Activated CD8-positive, alpha-beta memory T cell treated with anti-CD3 and anti-CD28 coated beads, Interleukin-2, amount 50 U/mL, for 1 hour (primary cell): ENCODE measurements at regions not wholly inside any gene's neighbourhood (a gene's known extent, or its start where the extent isn't known, plus 50 kb on each side); places are given as distances from the start of the nearest gene placed in this dataset.

ENCODE experiments used
- DNase-seq: peaks from one replicate; pipeline ENCODE4 v3.0.0-alpha.2; 2020; ENCODE audit errors: extremely low read depth

DNA sequence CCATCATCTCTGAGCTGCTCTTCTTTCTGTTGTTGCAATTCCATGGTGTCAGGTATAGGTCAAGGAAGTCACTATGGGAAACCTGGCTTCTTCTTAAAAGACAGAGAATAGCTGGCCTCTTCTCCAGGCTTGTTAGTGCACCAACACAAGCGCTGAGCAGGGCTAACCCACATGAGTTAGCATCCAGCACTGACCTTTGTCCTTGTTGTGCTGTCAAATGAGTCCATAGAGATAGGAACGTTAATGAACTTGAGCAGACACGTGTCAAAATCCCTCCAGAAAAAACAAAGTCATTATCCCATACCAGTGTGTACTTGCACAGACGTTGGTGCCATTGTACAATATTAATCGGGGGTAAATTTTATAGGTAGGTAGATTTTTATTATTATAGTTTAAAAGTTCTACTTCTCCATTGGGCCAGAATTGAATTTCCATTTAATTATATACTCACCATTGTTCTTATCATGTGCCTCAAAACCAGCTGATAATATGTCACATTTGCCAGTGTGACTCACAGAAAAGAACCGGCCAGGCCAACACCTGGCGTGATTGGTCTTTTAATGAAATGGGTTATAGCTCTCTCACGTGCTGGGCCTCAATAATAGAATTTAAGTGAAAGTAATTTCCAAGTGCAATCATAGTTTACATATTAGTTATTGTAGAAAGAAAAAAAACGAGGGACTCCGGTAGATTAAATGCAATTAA, 468.8 kb upstream of the MGMT start:
- DNase-seq: no peak

DNA sequence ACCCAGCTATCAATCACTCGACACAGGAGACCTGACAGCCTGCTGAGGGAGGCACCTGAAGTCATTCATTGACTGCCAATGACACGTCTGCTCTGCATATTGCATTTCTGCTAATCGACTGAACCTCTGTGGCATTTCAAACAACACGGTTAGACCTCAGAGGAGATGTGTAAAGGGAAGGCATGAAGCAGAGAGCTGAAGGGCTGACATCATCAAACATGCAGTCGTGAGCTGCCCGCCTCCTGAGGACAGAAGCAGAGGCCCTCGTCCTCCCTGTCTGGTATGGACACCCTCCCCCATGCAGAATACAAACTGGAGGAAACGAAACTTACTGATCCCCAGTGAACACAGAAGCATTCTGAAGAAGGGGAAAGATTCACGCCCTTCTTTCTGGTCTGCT, 462.6 kb upstream of the MGMT start:
- no peak for DNase-seq

DNA sequence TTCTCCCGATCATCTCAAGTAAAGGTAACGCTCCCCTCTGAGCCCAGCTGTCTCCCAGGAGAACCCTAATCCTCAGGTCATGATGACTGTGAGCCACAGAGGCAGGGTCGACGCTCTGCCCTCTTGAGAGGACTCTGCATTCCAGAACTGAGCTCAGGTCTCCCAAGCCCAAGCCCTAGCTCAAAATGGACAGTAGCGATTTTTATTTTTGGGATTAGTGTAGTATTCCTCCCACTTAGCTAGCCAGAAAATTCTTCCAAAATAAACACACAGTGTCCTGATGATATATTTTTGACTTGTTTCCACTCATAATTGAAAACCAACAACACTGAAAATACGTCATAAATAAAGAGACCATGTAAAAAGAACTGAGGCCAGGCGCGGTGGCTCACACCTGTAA, 462.0 kb upstream of the MGMT start:
- no peak for DNase-seq

DNA sequence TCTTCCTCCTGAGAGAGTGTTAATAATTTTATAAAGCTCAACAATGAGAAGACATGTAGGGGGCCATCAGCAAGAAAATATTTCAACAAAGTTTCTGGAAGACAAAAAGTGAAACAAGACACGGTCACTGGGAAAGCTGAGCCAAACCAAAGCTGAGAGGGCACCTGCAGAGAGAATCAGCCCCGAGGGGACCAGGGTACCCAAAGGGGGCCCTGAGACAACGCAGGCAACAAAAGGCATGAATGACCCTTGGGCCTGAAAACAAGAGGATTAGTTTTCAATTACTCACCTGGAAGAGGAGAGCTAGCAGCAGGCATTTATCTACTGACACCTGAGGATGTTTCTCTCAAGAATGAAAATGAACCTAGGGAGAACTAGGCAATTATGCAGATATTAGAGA, 461.2 kb upstream of the MGMT start:
- DNase-seq: no peak

DNA sequence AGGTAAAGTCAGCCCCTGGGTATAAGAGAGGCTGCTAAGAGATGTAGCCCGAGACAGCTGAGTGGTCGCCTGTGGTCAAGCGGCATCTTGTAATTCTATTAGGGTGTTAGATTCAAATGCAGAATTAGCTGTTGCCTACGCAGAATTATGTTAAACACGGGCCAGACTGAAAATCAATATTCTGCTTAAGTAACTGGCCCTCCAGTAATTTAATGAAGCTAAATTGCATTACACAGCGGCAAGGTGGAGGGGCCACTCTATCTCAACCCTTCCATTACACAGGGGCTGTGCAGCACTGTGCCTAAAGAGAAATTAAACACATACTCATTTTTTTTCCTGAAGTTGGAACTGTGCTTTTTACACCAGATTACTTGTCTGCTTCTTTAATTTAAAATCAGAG, 448.5 kb upstream of the MGMT start:
- no peak for DNase-seq

DNA sequence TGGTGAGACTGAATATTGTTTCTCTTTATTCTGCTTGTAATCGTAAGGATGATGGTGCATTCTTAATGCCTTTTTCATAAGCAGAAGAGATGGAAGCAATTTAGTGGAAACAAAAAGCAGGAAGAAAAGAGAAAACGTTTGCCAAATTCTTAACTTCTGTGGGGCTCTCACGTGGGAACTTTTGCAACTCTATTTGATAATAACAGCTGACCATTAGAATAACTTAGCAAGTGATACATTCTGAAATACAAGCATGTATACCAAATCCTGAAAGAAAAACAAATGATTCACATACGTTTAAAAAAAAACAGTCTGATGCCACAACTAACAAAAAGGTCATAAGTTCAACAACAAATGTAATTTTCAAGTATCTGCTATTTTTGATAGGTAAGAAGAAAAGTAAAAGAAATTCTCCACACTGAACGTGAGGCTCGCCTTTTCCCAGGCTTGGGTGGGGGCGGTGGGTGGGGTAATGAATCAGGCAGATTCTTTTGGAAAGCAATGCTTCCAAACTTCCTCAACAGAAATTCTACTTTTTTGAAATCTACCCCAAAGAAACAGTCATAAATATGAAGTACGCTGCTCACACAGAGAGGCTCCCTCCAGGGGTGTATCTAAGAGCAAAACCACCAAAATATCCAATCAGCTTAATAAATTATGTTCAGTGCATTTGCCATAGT, 446.2 kb upstream of the MGMT start:
- no peak for DNase-seq

DNA sequence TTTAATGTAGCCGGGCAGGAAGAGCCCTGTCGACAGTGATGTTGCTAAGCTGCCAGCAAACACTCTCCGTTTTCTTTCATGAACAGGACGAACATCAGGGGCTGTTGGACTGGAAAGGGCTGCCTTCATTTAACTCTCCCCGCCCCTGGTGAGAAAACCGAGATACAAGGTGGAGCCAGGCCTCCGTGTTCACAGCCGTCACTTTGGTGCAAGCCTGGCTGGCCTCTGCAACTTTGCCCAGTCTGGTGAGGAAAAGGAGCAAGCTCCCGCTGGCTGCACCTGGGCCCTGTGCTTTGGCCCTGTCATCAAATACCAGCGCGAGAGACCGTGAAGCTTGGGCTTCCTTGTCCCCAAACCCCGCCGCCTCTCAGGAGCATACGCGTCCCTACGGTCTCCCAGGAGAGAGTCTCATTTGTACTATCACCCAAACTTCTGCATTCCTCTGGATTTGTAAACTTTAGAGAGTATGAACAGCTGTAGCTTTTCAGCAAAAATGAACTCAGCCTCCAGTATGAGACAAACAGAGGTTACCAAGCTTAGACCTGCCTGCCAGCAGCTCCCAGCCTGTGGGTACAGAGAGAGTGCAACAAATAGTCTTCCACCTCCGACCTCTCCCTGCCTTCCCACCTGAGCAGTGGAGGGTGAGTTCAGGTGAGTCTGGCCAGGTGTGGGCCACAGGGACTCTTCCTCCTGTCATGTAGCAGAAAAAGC, 445.3 kb upstream of the MGMT start:
- no peak for DNase-seq

DNA sequence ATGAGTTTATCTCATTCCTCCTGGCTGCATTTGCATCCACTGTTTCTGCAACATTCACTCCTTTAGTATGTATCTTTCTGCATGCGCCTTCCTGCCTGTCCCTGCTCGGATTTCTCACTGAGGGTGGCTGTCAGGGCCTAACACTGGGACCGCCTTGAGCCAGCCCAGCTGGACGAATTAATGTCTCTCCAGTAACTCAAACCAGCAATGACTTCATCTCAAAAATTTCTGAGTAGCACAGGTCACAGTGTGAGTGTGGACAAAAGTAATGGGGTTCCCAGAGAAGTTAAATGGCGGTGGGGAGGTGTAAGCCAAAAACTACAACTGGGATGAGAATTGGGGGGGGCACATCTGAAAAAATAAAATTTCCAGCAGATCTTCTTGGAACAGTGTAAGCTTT, 444.0 kb upstream of the MGMT start:
- DNase-seq: no peak

DNA sequence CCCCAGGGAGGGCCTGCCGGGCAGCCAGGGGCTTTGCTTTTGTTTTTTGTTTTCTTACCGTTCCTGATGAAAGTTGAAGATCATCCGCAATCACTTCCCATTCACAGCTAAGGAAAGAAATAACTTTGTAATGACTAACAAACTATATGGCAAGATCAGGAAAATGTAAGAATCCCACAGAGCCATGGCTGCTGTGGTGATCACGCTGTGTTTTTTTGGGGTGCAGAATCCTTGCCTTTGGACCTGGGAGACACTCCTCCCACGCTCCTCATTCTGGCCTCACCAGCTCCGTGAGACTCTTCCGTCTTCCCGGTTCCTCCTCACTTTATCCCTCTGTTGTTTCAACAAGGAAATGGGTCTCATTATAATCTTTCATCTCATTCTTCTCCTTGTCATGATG, 443.0 kb upstream of the MGMT start:
- no peak for DNase-seq

DNA sequence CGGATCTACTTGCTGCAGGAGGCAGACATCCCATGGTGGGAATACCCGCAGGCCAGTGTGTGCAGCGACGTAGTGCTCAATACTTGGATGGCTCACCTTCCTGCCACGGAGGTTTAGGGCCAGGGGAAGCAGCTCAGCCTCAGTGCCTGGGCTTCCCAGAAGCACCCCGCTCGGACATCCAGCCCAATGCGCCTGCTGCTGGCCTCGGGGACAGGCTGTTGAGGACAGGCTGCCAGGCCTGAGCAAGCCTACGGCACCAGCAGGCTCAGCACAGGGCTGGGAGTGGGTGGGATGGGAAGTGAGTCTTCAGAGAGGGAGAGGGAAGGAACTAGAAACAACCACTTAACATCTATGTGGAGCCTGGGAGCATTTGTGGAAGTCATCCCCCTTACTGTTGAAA, 441.3 kb upstream of the MGMT start:
- DNase-seq: no peak

DNA sequence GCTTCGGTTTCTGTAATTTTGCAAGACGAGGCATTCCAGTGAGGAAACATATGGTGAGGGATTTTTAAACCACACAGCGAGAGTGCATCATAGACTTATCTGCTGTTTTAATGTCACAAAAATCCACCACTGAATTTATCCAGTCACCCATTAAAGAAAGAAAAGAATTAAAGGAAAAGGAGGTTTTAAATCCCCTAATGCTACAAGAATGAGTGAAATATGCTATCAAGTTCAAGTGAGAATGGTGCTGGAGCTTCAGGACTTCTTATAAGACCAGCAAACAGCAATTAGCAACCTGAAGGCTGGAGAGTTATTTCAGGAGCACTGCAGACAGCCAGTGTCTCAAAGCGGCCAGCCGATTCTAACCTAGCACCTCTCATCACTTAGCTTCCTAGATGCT, 439.1 kb upstream of the MGMT start:
- DNase-seq: no peak

DNA sequence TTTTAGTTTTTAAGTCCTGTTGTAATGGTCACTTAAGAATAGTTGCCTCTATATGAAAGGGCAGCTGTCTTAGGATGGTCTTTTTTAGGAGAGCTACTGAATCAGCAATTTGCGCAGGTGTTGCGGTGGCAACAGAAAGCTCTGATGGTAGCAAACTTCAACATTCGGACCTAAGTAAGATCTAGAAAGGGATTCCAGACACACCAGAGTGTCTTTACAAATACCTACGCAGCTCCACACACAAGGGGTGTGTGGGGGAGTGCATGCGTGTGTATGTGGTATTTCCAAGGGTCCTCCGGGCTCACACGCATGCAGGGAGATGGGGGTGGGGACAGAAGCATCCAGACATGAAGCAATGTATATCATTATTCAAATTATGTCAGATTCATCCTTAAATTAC, 438.6 kb upstream of the MGMT start:
- DNase-seq: no peak

DNA sequence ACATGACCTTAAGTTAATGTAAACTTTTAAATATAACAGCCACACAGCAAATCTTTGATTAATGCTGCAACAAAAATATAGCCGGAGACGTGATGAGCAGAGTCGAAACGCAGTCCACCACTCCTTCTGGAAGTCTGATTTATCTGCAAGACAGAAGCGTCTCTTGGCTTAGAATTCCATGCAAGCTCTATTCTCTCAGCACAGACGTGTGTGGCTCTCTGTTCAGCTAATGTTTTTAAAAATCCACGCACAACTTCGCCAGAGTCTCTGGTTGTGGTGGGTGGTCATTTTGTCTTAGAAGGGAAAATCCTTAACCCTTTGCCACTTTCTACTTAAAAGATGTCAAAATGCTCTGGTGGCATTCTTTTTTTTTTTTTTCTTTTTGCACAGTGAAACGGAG, 438.0 kb upstream of the MGMT start:
- DNase-seq: no peak

DNA sequence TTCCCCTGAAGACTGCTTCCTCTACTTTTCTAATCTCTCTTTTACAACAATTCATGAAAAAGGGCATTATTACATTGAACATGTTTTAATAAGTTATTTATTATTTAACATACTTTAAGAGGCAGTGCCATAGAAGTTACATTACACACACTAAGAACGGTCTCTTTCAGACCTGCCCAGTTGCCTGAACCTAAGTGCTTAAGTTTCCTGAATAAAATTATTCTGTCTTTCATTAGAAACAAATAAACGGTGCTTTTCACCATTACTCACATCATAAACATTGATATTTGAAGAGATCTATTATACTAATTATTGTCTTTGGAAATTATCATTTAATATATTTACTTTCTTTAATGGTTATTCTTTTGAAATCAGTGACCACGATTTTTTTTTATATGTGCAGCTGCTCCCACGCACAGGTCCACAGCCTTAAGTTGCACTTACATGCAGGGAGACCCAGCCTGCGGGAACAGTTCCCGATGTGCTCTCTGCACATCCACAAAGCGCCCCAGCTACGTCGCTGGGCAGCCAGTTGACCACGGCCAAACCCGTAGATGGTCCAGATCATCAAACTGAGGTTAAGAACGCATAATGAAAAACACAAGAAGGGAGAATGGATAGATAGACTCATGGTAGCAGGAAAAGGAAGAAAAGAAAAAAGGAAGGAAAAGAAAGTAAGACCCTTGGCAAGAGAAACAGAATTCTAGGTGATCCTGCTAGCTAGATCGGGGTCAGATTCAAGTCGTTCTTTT, 437.0 kb upstream of the MGMT start:
- DNase-seq: no peak

DNA sequence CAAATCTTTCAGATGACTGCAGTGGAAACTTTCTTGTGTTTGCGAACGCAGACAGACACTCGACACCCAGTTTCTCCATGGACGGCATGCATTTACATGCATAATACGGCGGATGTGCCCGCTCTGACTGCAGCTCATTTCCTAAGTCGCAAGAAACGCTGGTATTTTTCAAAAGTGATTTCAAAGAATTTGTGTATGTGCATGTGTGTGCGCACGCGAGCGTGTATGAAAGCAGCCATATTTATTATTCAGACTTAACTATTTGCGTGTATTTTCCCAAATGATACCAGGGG, 436.5 kb upstream of the MGMT start:
- no peak for DNase-seq

DNA sequence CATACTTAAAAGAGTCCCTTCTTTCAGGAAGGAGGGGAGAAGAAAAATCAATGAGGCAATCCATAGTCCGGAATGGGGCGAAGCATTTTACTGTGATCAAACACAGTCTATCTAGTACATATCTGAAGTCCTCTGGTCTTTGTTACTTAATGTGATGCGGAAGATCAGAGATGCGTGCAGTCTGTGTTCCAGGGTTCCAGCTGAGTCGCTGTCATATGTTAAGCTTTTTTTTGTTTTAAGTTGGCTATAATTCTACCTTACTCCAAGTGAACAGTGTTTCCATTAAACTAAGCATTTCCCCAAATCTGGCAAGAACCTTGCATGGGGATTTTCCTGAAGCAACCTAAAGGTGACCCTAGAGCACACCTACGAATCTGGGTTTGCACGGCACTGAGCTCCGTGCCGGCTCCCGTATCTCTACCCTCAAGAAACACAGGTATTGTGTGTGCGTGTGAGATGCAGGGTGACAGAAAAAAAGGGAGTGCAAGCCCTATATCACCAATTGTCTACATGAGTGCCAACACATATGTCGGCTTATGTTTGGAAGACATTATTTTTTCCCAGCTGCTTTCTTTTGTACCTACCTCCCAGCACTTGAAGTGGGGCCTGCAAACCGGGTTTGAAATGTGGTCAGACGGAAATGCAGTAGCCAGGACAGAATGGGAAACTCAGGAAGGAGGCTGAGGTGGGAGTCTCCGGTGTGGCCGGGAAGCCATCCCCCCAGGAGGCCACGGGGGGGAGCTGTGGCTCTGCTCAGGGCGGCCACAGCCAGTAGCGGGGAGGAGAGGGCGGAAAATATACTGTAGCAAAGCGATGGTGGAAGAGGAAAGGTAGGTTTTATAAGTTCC, 435.8 kb upstream of the MGMT start:
- DNase-seq: no peak

DNA sequence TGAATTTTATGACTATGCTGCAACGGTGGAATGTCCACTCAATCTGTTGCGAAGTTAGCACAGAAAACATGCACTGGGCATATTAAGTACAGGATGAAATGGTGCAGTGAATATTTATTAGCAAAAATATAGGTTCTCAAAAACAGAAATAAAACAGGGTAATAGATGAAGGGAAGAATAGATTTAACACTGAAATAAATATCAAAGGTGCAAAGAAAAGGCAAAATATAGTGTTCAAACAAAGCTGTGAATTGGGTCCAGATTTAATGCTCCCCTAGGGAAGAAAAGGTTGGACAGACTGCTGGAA, 435.2 kb upstream of the MGMT start:
- DNase-seq: no peak

DNA sequence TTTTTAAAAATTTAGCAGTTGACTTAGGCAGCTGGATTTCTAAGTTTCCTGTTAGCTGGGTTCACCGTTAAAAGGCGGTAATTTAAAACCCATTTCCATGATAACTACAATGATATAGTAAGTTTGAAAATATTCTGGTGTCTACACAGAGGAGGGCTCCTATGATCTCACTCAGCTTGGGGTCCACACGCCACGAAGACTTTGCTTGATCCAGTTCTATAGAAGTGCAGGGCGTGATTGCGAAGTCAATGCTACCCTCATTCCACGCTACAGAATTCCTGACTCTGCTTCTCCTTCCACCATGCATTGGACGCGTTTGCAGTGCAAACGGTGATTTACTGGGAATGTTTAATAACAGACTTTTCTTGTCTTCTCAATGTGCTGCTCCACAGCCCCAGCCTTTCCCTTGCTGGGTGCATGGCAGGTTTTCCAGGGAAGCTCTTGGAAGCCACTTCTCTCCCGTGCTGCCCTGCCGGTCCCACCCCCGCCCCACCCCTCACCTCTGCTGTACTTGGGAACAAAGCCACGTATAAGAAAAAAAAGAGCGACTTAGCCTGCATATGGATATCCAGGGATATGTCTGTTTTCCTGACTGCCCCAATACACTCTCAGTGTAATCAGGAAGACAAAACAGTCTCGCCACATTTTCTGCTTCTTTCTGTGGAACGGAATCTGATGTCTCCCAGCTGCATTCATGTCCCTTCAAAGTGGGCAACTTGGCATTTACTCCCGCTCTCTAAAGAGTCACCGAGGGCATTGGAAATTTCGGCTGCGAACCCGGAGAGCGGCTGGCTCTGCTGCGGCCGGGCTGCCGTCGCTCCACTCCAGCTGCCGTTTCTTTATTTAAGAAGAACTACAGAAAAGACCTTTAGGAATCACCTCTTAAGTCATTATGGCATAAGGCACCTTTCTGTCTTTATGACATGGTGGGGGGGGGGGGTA, 434.4 kb upstream of the MGMT start:
- DNase-seq: no peak

DNA sequence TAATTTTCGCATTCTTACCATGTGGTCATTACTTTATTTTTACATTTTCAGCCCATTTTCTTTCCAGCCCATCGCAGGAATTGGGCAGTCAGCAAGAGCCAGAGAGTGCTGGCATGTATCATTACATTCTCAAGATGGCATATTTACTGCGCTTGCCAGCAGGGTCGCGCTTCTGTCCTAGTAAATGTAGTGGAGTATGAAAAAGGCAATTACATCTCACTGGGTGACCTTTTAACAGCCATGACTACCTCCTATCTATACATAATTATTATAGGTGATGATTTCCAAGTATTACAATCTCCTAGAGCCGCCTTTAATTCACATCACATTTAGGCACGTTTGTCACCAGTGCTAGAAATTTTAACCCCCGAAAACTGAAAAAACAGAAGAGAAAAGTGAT, 433.7 kb upstream of the MGMT start:
- no peak for DNase-seq

DNA sequence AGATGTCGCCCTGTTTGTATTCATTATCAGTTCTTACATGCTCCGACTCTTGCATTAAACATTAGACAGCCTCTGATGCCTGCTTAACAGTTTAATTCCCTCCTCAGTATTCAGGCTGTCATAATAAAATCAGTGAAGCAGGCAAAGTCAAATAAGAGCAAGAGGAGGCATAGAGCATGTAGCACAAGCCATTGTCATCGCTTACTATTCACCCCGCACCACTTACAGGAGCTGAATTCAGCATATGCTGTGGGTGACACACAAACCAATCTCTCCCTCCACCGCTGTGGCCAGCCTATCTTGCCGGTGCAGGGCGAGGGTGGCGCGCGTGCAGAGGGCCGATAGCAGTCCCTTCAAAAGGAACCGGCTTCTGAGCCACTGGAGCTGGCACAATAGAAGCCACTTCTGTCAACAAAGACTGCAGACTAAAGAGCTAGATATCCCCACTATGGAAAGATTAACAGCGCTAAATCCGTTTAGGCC, 433.2 kb upstream of the MGMT start:
- DNase-seq: no peak
